GM21360 (cell line): ENCODE measurements at regions not wholly inside any gene's neighbourhood (a gene's known extent, or its start where the extent isn't known, plus 50 kb on each side); places are given as distances from the start of the nearest gene placed in this dataset.
"Not testable (repeated sequence)": the region's sequence is repeated elsewhere in the genome, so short reads cannot be mapped to it uniquely, and the experiment has no call there.

Experiments used
- ATAC-seq: cut with Tn5 transposase; IDR thresholded peaks from one replicate; pipeline ENCODE4 v1.9.1; 2021; ENCODE audit warnings: mild to moderate bottlenecking, moderate library complexity; ENCODE audit not compliant: unreplicated experiment

- ATAC-seq: no peak
Measured at GRCh38 chr5:60131504-60131903, 238.0 kb upstream of the PDE4D start.

GRCh38 chr5:60125636-60126035 is 232.1 kb upstream of the PDE4D start:
- ATAC-seq: no peak

DNA sequence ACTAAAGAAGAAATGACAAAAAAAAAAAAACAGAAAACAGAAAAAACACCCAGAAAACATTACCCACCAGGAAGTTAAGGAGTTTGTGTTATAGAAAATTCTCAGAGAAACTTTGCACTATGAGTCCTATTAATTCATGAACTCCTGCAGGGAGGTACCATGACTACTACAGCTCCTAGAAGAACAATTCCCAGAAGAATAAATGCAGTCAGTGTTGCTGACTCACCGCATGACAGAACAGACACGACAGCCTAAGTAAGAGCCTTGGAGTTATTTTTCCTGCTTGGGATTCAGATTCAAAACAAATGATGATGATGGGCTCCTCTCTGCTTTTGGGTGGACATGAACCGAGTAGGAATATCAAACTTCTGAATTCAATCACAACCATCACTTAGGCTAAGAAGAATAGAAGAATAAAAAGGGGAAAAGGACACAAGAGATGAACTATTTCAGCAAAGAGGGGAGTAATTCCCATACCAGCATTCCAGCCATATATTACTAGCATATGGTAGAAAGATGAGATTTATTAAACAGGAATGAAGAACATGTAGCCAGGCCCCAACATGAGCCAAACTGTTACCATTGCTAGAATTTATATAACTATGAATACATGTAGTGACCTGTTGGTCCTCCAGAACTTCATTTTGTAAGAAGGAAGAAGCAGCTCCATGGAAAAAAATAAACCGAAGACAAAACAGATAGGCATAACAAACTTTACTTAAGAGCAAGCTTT is 209.6 kb upstream of the PDE4D start:
- ATAC-seq: no peak

- no peak for ATAC-seq
Measured at GRCh38 chr5:60101573-60101972, 208.0 kb upstream of the PDE4D start.

GRCh38 chr5:60092671-60093422 is 199.3 kb upstream of the PDE4D start:
- ATAC-seq: no peak

GRCh38 chr5:60086583-60086982 is 193.1 kb upstream of the PDE4D start:
- ATAC-seq: no peak

DNA sequence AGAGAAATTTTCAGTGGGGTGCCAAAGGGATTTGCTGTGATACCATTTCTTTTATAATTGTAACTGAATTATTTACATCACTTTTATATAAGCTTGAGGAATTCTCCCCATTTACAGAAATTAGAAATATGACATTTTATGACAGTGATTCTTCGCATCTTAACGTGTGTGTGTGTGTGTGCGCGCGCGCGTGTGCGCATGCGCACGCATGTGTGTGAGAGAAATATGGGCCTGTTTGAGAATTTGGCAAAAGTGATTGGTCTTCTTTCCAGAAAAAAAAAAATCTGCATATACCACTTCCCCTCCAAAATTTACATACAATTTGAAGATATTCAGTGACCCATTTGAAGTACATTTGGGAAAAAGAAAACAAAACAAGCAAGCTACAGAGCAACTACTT is 190.7 kb upstream of the PDE4D start:
- ATAC-seq: no peak

- no peak for ATAC-seq
Measured at GRCh38 chr5:60077292-60077691, 183.8 kb upstream of the PDE4D start.

DNA sequence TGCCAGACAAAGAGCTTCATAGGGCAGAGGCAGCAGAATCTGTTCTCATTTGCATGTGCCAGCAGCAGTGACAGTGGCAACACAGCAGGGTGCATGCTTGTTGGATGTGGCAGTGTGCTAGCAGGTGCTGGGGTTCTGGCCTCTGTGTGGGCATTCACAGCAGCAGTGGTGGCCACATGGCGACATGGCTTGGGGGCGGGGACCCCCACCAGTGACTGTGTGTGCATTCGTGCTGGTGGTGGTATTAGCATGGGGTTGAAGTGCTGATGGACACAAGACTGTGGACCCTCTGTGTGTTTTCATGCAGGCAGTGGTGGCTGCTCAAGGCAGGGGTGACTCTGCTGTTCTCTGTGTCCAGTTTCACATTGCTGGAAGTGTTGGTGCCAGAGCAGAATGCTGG is 183.2 kb upstream of the PDE4D start:
- no peak for ATAC-seq

DNA sequence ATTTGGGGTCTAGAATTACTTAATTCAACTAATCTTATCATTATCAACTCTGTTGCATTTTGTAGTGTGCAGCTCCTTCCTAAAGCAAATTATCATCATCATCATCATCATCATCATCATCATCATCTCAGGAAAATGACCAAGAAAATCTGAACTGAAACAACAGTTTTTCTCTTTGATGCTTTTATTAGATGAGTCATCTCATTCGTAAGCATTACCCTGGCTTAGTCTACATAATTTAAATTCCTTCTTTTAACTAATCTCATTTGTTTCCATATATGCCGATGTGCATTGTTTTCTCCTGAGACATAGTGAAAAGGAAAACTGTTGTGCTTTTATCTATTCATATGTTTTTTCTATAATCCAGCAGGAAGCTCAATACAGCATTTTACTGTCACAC is 173.0 kb upstream of the PDE4D start:
- ATAC-seq: no peak

DNA sequence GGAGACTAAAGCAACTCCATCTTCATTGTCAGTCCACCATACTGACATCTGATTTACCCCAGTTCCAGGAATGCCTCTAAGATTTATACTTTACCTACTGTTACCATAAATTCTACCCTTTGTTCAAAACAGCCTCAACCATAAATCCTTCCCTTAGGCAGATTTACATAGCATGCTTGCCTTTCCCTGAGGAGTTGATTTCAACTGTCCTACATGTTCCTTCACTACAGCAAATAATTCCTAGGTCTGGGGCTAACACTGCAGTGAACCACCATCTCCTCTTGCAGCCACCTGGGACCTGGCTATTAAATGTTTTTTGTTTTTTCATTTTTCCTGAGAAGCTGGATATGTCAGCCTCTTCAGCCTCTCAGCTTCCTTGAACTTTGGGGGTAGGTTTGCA is 166.9 kb upstream of the PDE4D start:
- ATAC-seq: no peak

DNA sequence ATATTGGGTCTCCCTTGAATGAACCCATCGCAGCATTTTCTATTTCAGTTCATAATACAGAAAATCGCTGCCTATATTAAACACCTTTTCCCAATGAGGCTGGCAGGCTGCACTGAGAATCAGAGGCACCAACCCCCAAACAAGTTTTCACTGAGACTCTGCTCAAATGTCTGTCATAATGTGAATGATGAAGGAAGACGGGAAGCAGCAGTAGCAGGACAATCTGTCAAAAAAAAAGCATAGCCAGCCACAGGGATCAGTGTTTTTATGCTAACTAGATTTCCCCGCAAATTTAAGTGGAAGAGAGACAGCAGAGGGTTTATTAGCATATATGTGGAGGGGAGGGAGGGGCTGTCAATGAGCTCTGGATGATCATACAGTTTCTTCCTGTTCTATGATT is 162.7 kb upstream of the PDE4D start:
- ATAC-seq: no peak

DNA sequence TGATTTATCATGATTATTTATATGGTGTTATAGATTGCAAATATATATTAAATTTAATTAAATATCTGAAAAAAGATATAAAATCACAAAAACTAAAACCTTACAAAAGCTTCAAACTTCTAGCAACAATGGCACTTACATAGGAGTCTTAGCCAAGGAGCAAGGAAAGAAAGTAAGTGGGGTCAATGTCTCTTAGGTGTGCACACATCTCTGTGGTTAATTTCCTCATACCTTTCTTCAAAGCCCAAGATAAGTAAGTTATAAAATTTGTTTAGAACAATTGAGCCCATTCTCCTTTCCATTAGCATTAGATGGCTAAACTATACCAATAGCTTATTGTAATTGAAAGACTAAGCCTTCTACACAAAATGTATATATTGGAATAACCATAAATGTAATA is 161.6 kb upstream of the PDE4D start:
- ATAC-seq: no peak

- not testable (repeated sequence) for ATAC-seq
Measured at GRCh38 chr5:60041996-60042664, 148.6 kb upstream of the PDE4D start.

DNA sequence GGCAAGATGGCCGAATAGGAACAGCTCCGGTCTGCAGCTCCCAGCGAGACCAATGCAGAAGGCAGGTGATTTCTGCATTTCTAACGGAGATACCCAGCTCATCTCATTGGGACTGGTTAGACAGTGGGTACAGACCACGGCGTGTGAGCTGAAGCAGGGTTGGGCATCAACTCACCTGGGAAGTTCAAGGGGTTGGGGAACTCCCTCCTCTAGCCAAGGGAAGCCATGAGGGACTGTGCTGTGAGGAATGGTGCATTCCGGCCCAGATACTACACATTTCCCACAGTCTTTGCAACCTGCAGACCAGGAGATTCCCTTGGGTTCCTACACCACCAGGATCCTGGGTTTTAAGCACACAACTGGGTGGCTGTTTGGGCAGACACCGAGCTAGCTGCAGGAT is 148.0 kb upstream of the PDE4D start:
- not testable (repeated sequence) for ATAC-seq

DNA sequence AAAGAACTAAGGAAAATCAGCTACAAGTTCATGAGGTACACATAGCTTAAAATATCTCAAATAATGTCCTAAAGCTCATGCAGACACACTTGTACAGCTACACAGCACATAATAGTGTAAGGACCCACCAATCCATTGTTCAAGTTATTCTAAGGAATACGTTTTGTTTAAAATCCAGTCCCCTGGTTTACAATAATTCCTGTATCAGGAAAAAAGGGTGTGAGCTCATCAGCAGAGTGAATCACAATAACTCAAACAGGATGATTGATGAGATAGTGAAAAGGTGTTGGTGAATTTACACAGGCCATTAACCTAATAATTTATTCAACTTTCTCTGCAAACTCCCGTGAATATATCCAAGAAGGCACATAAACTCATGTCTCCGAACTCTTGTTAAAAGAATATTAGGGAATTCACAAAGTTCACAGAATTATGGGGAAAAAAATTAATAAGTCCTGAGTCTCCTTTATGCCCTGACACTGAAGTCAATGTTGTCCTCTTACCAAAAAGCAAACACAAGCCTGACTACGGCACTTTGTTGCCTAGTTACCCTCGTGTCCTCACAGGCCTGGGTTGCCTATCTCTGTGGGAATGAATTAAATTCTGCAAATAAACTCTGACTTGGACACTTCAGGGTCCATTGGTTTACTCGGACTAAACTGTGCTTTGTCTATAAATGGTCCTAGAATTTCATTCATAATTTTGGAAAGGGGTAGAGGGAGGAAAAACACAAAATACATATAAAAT is 142.8 kb upstream of the PDE4D start:
- no peak for ATAC-seq

DNA sequence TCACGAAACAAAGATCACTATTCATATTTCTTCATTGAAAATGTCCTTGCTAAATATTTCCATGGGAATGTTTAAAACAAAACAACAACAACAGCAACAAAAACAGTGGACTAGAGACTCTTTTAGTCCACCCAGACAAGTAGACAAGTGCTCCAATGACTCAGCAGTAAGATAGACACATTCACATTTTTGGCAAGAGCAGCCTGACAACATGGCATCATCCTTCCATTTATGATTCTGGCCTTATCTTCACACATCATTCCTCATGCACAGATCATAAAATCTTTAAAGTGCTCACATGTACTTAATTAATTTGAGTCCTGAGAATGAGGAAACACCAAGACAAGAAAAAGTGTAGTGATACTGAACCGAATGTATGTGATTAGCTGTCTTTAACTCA is 132.6 kb upstream of the PDE4D start:
- no peak for ATAC-seq

GRCh38 chr5:60024104-60024503 is 130.6 kb upstream of the PDE4D start:
- no peak for ATAC-seq

- no peak for ATAC-seq
Measured at GRCh38 chr5:60023255-60023654, 129.7 kb upstream of the PDE4D start.

DNA sequence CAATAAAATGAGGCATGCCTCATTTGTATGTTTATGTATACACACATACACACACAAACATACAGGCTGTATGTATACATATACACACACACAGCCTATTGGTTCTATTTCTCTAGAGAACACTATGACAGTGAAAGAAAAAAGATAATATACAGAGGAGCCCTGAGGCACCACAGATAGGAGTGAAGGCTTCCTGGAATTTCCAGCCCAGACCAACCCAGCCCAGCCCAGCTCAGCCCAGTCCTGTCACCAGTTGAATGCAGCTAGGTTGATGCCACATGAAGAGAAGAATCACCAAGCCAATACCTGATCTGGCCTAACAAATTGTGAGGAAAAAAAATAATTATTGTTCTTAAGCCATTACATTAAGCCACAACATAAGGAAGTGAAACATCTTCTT is 126.9 kb upstream of the PDE4D start:
- ATAC-seq: no peak

DNA sequence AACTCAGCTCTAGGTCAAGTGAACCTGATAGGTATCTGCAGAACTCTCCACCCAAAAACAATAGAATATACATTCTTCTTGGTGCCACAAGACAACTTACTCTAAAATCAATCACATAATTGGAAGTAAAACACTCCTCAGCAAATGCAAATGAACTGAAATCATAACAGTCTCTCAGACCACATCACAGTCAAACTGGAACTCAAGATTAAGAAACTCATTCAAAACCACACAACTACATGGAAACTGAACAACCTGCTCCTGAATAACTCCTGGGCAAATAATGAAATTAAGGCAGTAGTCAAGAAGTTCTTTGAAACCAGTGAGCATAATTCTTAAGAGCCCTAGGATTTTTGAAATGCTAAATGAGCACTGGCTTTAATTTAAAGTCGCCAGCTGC is 125.4 kb upstream of the PDE4D start:
- not testable (repeated sequence) for ATAC-seq
